ENCODE measurements at regions not wholly inside any gene's neighbourhood (a gene's known extent, or its start where the extent isn't known, plus 50 kb on each side); places are given as distances from the start of the nearest gene placed in this dataset.
"Not testable (repeated sequence)": the region's sequence is repeated elsewhere in the genome, so short reads cannot be mapped to it uniquely, and the experiment has no call there.

GRCh38 chr6:142637624-142638351 is 307.2 kb downstream of the HIVEP2 start:
- DNase-seq: no peak

GRCh38 chr6:142642651-142643050 is 302.3 kb downstream of the HIVEP2 start:
- DNase-seq: no peak

- no peak for DNase-seq
These were observed 300.1 kb downstream of the HIVEP2 start for GRCh38 chr6:142644866-142645265.

- no peak for DNase-seq
These were observed 299.3 kb downstream of the HIVEP2 start for GRCh38 chr6:142645663-142646062.

GRCh38 chr6:142647449-142648035 is 297.4 kb downstream of the HIVEP2 start:
- no peak for DNase-seq

GRCh38 chr6:142648036-142648451 is 296.9 kb downstream of the HIVEP2 start:
- no peak for DNase-seq

GRCh38 chr6:142648526-142648925 is 296.4 kb downstream of the HIVEP2 start:
- no peak for DNase-seq

GRCh38 chr6:142649438-142650234 is 295.3 kb downstream of the HIVEP2 start:
- not testable (repeated sequence) for DNase-seq

- DNase-seq: no peak
These were observed 293.6 kb downstream of the HIVEP2 start for GRCh38 chr6:142651384-142651783.

GRCh38 chr6:142653710-142654420 is 291.1 kb downstream of the HIVEP2 start:
- no peak for DNase-seq

GRCh38 chr6:142659661-142660060 is 285.3 kb downstream of the HIVEP2 start:
- no peak for DNase-seq

GRCh38 chr6:142665393-142665792 is 279.6 kb downstream of the HIVEP2 start:
- no peak for DNase-seq

- DNase-seq: no peak
These were observed 278.3 kb downstream of the HIVEP2 start for GRCh38 chr6:142666599-142667185.

GRCh38 chr6:142669471-142670351 is 275.3 kb downstream of the HIVEP2 start:
- DNase-seq: no peak

- DNase-seq: no peak
These were observed 273.2 kb downstream of the HIVEP2 start for GRCh38 chr6:142671791-142672190.

GRCh38 chr6:142675517-142675916 is 269.5 kb downstream of the HIVEP2 start:
- DNase-seq: no peak

GRCh38 chr6:142676027-142676443 is 268.9 kb downstream of the HIVEP2 start:
- DNase-seq: no peak

GRCh38 chr6:142676647-142677192 is 268.3 kb downstream of the HIVEP2 start:
- no peak for DNase-seq

GRCh38 chr6:142679907-142680700 is 264.9 kb downstream of the HIVEP2 start:
- no peak for DNase-seq

- DNase-seq: no peak
These were observed 263.9 kb downstream of the HIVEP2 start for GRCh38 chr6:142681099-142681498.

GRCh38 chr6:142682985-142683384 is 262.0 kb downstream of the HIVEP2 start:
- DNase-seq: no peak

All from NCI-H1694 treated with DMSO at 0.1 percent for 48 hours (cell line).